IPS DF 6.9 (cell line): ENCODE measurements at regions not wholly inside any gene's neighbourhood (a gene's known extent, or its start where the extent isn't known, plus 50 kb on each side); places are given as distances from the start of the nearest gene placed in this dataset.

Source experiments
- DNase-seq: peaks from one replicate; pipeline ENCODE4 v3.0.0-alpha.2; 2013; ENCODE audit warnings: low read depth, low spot score
- H3K27ac ChIP-seq: one replicate; pipeline ENCODE4 v1.5.1; 2013; ENCODE audit warnings: low read length, control low read depth
- H3K27me3 ChIP-seq: 2 replicates; pipeline ENCODE4 v1.6.1; 2013; ENCODE audit warnings: mild to moderate bottlenecking, low read length; ENCODE audit not compliant: control insufficient read depth, insufficient read depth
- H3K36me3 ChIP-seq: 2 replicates; pipeline ENCODE4 v1.6.1; 2013; ENCODE audit warnings: low read length; ENCODE audit not compliant: control insufficient read depth, insufficient read depth
- H3K4me1 ChIP-seq: 2 replicates; pipeline ENCODE4 v1.6.1; 2013; ENCODE audit warnings: low read length; ENCODE audit not compliant: control insufficient read depth, insufficient read depth
- H3K4me3 ChIP-seq: 2 replicates; pipeline ENCODE4 v1.5.1; 2013; ENCODE audit warnings: mild to moderate bottlenecking, low read length
- H3K9me3 ChIP-seq: 2 replicates; pipeline ENCODE4 v1.6.1; 2013; ENCODE audit warnings: low read length, inconsistent platforms; ENCODE audit not compliant: control insufficient read depth, insufficient read depth
- WGBS: extraction: QIAGEN DNeasy Blood & Tissue Kit; methylation state at CpG from one replicate; pipeline ENCODE4 v1.1.7; 2013; ENCODE audit warnings: mixed read lengths, missing lambda C conversion rate; ENCODE audit not compliant: insufficient read length, insufficient coverage; 5-methylcytosine and 5-hydroxymethylcytosine counted together

- no peaks in the 10 kb centered on the region for H3K36me3 ChIP-seq
- H3K9me3 ChIP-seq: no peaks in the 10 kb centered on the region
- H3K27ac ChIP-seq: no peak overlapping the region
- no CpG with 5 or more reads among the region's 5 CpGs for WGBS
- DNase-seq: no peak
- no peaks in the 10 kb centered on the region for H3K4me1 ChIP-seq
- H3K4me3 ChIP-seq: no peak overlapping the region
- no peaks in the 10 kb centered on the region for H3K27me3 ChIP-seq
Observed at GRCh38 chr7:98745722-98746318, 124.0 kb downstream of the TMEM130 start.

- H3K36me3 ChIP-seq: no peaks in the 10 kb centered on the region
- no peaks in the 10 kb centered on the region for H3K27me3 ChIP-seq
- no peaks in the 10 kb centered on the region for H3K9me3 ChIP-seq
- H3K27ac ChIP-seq: no peak overlapping the region
- WGBS: no CpG with 5 or more reads among the region's 1 CpG
- no peak overlapping the region for H3K4me3 ChIP-seq
- H3K4me1 ChIP-seq: no peaks in the 10 kb centered on the region
- no peak for DNase-seq
Observed at GRCh38 chr7:98748090-98748489, 121.7 kb downstream of the TMEM130 start.

GRCh38 chr7:98753176-98753575, 116.6 kb downstream of the TMEM130 start:
- Histone ChIP-seq H3K4me1 (no peaks in the 10 kb centered on the region; the same call in 1 of the 2 replicates), H3K9me3 (no peaks in the 10 kb centered on the region), H3K27me3 (no peaks in the 10 kb centered on the region), H3K27ac (no peak overlapping the region), H3K4me3 (no peak overlapping the region), H3K36me3 (no peaks in the 10 kb centered on the region)
- WGBS: no CpG with 5 or more reads among the region's 7 CpGs
- no peak for DNase-seq

GRCh38 chr7:98753989-98754479, 115.8 kb downstream of the TMEM130 start:
- H3K36me3 ChIP-seq: no peaks in the 10 kb centered on the region
- no peaks in the 10 kb centered on the region for H3K27me3 ChIP-seq
- H3K27ac ChIP-seq: no peak overlapping the region
- DNase-seq: no peak
- H3K4me1 ChIP-seq: no peaks in the 10 kb centered on the region; the same call in 1 of the 2 replicates
- no CpG with 5 or more reads among the region's 6 CpGs for WGBS
- no peak overlapping the region for H3K4me3 ChIP-seq
- no peaks in the 10 kb centered on the region for H3K9me3 ChIP-seq

- Histone ChIP-seq H3K9me3 (no peaks in the 10 kb centered on the region), H3K27me3 (no peaks in the 10 kb centered on the region), H3K4me3 (no peak overlapping the region), H3K27ac (no peak overlapping the region), H3K4me1 (no peaks in the 10 kb centered on the region; the same call in 1 of the 2 replicates), H3K36me3 (no peaks in the 10 kb centered on the region)
- WGBS: no CpG with 5 or more reads among the region's 10 CpGs
- DNase-seq: no peak
Observed at GRCh38 chr7:98755138-98755898, 114.5 kb downstream of the TMEM130 start.

- no peaks in the 10 kb centered on the region for H3K36me3 ChIP-seq
- no peaks in the 10 kb centered on the region; the same call in 1 of the 2 replicates for H3K4me1 ChIP-seq
- no CpG with 5 or more reads among the region's 5 CpGs for WGBS
- H3K27me3 ChIP-seq: no peaks in the 10 kb centered on the region
- no peak for DNase-seq
- no peak overlapping the region for H3K27ac ChIP-seq
- no peaks in the 10 kb centered on the region for H3K9me3 ChIP-seq
- no peak overlapping the region for H3K4me3 ChIP-seq
Observed at GRCh38 chr7:98758157-98758556, 111.7 kb downstream of the TMEM130 start.

GRCh38 chr7:98760201-98760651, 109.6 kb downstream of the TMEM130 start:
- H3K4me3 ChIP-seq: no peak overlapping the region
- H3K4me1 ChIP-seq: no peaks in the 10 kb centered on the region; the same call in 1 of the 2 replicates
- no peaks in the 10 kb centered on the region for H3K27me3 ChIP-seq
- no CpG with 5 or more reads among the region's 8 CpGs for WGBS
- H3K36me3 ChIP-seq: no peaks in the 10 kb centered on the region
- no peaks in the 10 kb centered on the region for H3K9me3 ChIP-seq
- no peak overlapping the region for H3K27ac ChIP-seq
- no peak for DNase-seq

- Histone ChIP-seq H3K27me3 (no peaks in the 10 kb centered on the region), H3K36me3 (no peaks in the 10 kb centered on the region), H3K27ac (no peak overlapping the region), H3K4me3 (no peak overlapping the region), H3K9me3 (no peaks in the 10 kb centered on the region), H3K4me1 (no peaks in the 10 kb centered on the region)
- DNase-seq: no peak
- WGBS: no CpG with 5 or more reads among the region's 1 CpG
Observed at GRCh38 chr7:98761225-98761624, 108.6 kb downstream of the TMEM130 start.

- H3K9me3 ChIP-seq: no peaks in the 10 kb centered on the region
- no CpG with 5 or more reads among the region's 4 CpGs for WGBS
- H3K4me3 ChIP-seq: no peak overlapping the region
- H3K36me3 ChIP-seq: no peaks in the 10 kb centered on the region
- H3K4me1 ChIP-seq: 0 out of 2 replicates have a peak, but pooled peaks cover 1% of the 10 kb centered on the region
- H3K27ac ChIP-seq: no peak overlapping the region
- DNase-seq: no peak
- no peaks in the 10 kb centered on the region for H3K27me3 ChIP-seq
Observed at GRCh38 chr7:98762620-98763019, 107.2 kb downstream of the TMEM130 start.

- no peaks in the 10 kb centered on the region for H3K27me3 ChIP-seq
- no peaks in the 10 kb centered on the region for H3K9me3 ChIP-seq
- no peak overlapping the region for H3K4me3 ChIP-seq
- WGBS: no CpG with 5 or more reads among the region's 8 CpGs
- no peaks in the 10 kb centered on the region for H3K36me3 ChIP-seq
- no peak for DNase-seq
- H3K27ac ChIP-seq: no peak overlapping the region
- H3K4me1 ChIP-seq: 0 out of 2 replicates have a peak, but pooled peaks cover 1% of the 10 kb centered on the region
Observed at GRCh38 chr7:98763441-98763840, 106.4 kb downstream of the TMEM130 start.
